Calu3 (cell line): ENCODE measurements at regions not wholly inside any gene's neighbourhood (a gene's known extent, or its start where the extent isn't known, plus 50 kb on each side); places are given as distances from the start of the nearest gene placed in this dataset.

Source experiments
- BruUV-seq: library from RNA; stranded (reverse); fragments of 400-500 nt; replicated peaks from 2 replicates; lab custom pipeline; 2021; lab: Mats Ljungman, UMichigan
- CTCF ChIA-PET: fragments of 300-600 bp; sonication (Branson Sonifier 250); formaldehyde crosslinking; loops from one replicate; lab custom pipeline; 2022; ENCODE audit warnings: antibody characterized with exemption; lab: Charles Lee
- DNase-seq: peaks from one replicate; pipeline ENCODE4 v3.0.0; 2022
- H3K27ac Mint-ChIP-seq: one replicate; pipeline ENCODE4 v1.8.0; 2022; ENCODE audit warnings: mixed read lengths; ENCODE audit not compliant: unreplicated experiment
- H3K27me3 Mint-ChIP-seq: one replicate; pipeline ENCODE4 v1.8.0; 2022; ENCODE audit warnings: mixed read lengths; ENCODE audit not compliant: unreplicated experiment
- H3K36me3 Mint-ChIP-seq: one replicate; pipeline ENCODE4 v1.8.0; 2022; ENCODE audit warnings: mild to moderate bottlenecking, moderate library complexity, mixed read lengths; ENCODE audit not compliant: insufficient read depth, unreplicated experiment
- H3K4me1 Mint-ChIP-seq: one replicate; pipeline ENCODE4 v1.8.0; 2022; ENCODE audit warnings: mild to moderate bottlenecking, low read depth, mixed read lengths; ENCODE audit not compliant: unreplicated experiment
- H3K4me3 Mint-ChIP-seq: one replicate; pipeline ENCODE4 v1.8.0; 2022; ENCODE audit warnings: mild to moderate bottlenecking, low read depth, moderate library complexity, mixed read lengths; ENCODE audit not compliant: unreplicated experiment
- H3K9me3 Mint-ChIP-seq: one replicate; pipeline ENCODE4 v1.8.0; 2022; ENCODE audit warnings: low read depth, mixed read lengths; ENCODE audit not compliant: unreplicated experiment
- intact Hi-C: fragments of 100-400 bp; cut with micrococcal nuclease; formaldehyde crosslinking; loops from one replicate; pipeline ENCODE4 v1.10.0; 2022; ENCODE audit not compliant: unreplicated experiment
- TF ChIP-seq, protein P1 (sequence below): fragments of 200-600 bp; IDR thresholded peaks from one replicate; pipeline ENCODE4 v1.8.0; 2022; ENCODE audit warnings: antibody characterized with exemption; ENCODE audit not compliant: unreplicated experiment

- Mint-ChIP-seq H3K27me3 (no peaks in the 10 kb centered on the region), H3K4me1 (no peaks in the 10 kb centered on the region), H3K4me3 (no peak overlapping the region), H3K36me3 (no peaks in the 10 kb centered on the region), H3K27ac (no peak overlapping the region), H3K9me3 (no peaks in the 10 kb centered on the region)
- TF ChIP-seq, protein P1, sequence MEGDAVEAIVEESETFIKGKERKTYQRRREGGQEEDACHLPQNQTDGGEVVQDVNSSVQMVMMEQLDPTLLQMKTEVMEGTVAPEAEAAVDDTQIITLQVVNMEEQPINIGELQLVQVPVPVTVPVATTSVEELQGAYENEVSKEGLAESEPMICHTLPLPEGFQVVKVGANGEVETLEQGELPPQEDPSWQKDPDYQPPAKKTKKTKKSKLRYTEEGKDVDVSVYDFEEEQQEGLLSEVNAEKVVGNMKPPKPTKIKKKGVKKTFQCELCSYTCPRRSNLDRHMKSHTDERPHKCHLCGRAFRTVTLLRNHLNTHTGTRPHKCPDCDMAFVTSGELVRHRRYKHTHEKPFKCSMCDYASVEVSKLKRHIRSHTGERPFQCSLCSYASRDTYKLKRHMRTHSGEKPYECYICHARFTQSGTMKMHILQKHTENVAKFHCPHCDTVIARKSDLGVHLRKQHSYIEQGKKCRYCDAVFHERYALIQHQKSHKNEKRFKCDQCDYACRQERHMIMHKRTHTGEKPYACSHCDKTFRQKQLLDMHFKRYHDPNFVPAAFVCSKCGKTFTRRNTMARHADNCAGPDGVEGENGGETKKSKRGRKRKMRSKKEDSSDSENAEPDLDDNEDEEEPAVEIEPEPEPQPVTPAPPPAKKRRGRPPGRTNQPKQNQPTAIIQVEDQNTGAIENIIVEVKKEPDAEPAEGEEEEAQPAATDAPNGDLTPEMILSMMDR, result no peak
- intact Hi-C loops, result no loop called here
- DNase-seq, result no peak
- CTCF ChIA-PET, result no interaction called here
- no TSS peak for BruUV-seq
These were observed 125.8 kb upstream of the PCDH9 start for GRCh38 chr13:67355812-67356476.

DNA sequence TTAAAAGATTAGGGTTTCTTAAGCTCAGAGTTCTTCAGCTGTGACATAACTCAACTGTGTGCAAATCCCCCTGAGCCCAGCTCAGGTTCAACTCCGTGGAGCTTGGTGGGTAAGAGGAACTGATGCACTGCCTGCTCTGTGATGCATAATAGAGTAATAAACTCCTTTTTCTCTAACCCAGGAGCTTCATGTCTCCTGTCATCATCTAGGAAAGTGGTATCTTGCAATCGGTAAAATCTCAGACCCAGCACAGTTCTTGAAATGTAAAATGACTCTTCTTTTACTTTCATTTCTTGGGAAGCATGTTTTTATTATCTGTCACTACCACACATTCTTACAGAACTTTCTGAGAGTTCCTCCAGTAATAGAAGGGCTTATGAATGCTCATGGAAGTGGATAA lies 123.8 kb upstream of the PCDH9 start:
- H3K4me1 Mint-ChIP-seq, result no peaks in the 10 kb centered on the region
- CTCF ChIA-PET, result no interaction called here
- no peaks in the 10 kb centered on the region for H3K27me3 Mint-ChIP-seq
- H3K27ac Mint-ChIP-seq, result no peak overlapping the region
- BruUV-seq, result no TSS peak
- TF ChIP-seq, protein P1, result no peak
- H3K36me3 Mint-ChIP-seq, result no peaks in the 10 kb centered on the region
- no peak overlapping the region for H3K4me3 Mint-ChIP-seq
- DNase-seq, result no peak
- no peaks in the 10 kb centered on the region for H3K9me3 Mint-ChIP-seq
- intact Hi-C loops, result no loop called here

DNA sequence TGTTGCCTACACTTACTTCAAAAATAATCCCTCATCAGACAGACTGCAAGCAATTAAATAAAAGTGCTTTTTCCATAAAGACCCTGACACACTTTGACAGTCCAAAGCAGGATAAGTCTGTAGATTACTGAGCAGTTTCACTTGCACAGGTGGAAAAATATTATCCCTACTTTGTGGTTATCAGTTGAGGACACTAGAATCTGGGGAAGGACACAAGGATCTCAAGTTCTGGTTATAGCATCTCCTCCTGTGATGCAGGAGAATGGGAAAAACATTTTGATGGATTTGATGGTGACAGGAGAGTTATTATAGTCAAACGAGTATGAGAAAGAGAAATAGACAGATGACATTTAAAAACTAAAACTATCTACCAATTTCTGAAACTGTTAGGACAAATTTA lies 122.9 kb upstream of the PCDH9 start:
- Mint-ChIP-seq H3K27me3 (no peaks in the 10 kb centered on the region), H3K36me3 (no peaks in the 10 kb centered on the region), H3K9me3 (no peaks in the 10 kb centered on the region), H3K27ac (no peak overlapping the region), H3K4me1 (no peaks in the 10 kb centered on the region), H3K4me3 (no peak overlapping the region)
- TF ChIP-seq, protein P1, result no peak
- BruUV-seq, result no TSS peak
- intact Hi-C loops, result no loop called here
- no peak for DNase-seq
- CTCF ChIA-PET, result no interaction called here

DNA sequence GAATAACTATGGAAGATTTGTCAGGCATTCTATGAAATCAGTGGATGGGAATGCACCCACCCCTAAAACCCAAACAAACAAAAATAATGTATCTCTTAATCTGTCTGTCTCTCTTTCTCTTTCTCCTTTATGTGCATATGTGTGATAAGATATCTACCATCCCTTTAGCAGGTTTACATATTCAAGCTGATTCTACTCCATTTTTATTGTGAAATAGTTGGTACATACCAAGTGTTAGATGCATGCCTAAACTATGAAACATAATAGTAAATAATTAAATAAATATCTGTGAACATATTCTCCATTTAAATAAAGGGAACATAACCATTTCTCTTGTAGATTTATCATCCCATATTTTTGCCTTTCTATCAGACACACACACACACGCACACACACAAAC lies 121.8 kb upstream of the PCDH9 start:
- Mint-ChIP-seq H3K27ac (no peak overlapping the region), H3K4me1 (no peaks in the 10 kb centered on the region), H3K9me3 (no peaks in the 10 kb centered on the region), H3K36me3 (no peaks in the 10 kb centered on the region), H3K4me3 (no peak overlapping the region), H3K27me3 (no peaks in the 10 kb centered on the region)
- CTCF ChIA-PET, result no interaction called here
- intact Hi-C loops, result no loop called here
- TF ChIP-seq, protein P1, result no peak
- no TSS peak for BruUV-seq
- DNase-seq, result no peak
